Cardiac fibroblast (primary cell): ENCODE measurements at regions not wholly inside any gene's neighbourhood (a gene's known extent, or its start where the extent isn't known, plus 50 kb on each side); places are given as distances from the start of the nearest gene placed in this dataset.

Source experiments
- DNase-seq, 2 donors: peaks; one replicate each; pipeline versions ENCODE4 v3.0.0 to v3.0.0-alpha.2; 2010; ENCODE audit warnings: low read depth in 2 of 2
- H3K4me3 ChIP-seq, 2 donors: replicated peaks in 1 of 2; 1 replicate in 1 of 2; 2 replicates in 1 of 2; pipeline ENCODE4 v1.5.1; 2011; ENCODE audit warnings: low read depth in 2 of 2, low read length in 2 of 2, mild to moderate bottlenecking in 2 of 2, moderate library complexity in 1 of 2
- TF ChIP-seq, protein P1 (sequence below): IDR thresholded peaks from one replicate; pipeline ENCODE4 v1.5.1; 2011; ENCODE audit warnings: low read depth, mild to moderate bottlenecking, low read length, inconsistent platforms

DNA sequence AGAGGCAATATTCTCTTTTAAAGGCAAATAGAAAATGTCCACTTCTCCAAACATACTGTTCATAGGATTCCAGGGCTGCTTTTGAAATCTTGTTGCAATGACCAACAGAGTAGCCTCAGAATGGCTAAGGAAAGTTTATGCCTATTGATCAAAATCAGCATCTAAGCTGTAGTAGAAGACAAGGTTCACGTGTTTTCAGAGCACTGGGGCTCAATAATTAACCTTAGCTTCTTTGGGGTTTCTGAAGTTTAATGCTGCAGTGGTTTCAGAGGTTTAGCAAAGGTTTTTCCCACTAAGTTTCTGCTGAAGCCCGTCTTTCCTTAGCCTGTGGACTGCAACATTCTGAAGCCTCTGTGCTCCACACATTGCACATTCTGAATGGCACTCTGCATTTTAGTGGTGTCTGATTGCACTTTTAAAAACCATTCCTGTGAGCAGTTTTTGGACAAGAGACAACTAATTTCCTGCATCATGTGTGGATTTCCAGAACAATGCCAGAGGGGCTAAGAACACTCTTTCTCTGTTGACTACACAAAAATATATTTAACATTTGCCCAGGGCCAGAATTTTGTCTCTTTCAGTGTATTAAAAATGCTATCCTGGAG is 342.5 kb downstream of the PTEN start:
- TF ChIP-seq, protein P1, sequence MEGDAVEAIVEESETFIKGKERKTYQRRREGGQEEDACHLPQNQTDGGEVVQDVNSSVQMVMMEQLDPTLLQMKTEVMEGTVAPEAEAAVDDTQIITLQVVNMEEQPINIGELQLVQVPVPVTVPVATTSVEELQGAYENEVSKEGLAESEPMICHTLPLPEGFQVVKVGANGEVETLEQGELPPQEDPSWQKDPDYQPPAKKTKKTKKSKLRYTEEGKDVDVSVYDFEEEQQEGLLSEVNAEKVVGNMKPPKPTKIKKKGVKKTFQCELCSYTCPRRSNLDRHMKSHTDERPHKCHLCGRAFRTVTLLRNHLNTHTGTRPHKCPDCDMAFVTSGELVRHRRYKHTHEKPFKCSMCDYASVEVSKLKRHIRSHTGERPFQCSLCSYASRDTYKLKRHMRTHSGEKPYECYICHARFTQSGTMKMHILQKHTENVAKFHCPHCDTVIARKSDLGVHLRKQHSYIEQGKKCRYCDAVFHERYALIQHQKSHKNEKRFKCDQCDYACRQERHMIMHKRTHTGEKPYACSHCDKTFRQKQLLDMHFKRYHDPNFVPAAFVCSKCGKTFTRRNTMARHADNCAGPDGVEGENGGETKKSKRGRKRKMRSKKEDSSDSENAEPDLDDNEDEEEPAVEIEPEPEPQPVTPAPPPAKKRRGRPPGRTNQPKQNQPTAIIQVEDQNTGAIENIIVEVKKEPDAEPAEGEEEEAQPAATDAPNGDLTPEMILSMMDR: no peak
- peak in 1 of 2 donors; percentile 37 for DNase-seq
- no peak overlapping the region for H3K4me3 ChIP-seq

DNA sequence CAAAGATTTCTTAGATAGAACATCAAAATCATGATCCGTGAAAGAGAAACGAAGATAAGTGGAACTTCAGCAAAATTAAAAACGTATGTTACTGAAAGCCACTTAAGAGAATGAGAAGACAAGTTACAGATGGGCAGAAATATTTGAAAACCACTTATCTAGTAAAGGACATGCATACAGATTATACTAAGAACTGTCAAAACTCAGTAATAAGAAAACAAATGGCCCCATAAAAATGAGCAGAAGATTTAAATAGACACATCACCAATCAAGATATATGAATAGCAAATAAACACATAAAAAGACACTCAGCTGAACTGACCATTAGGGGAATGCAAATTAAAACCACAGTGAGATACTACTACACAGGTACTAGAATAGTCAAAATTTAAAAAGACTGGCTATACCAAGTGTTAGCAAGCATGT is 343.7 kb downstream of the PTEN start:
- TF ChIP-seq, protein P1: no peak
- no peak for DNase-seq
- H3K4me3 ChIP-seq: no peak overlapping the region

- TF ChIP-seq, protein P1: no peak
- no peak for DNase-seq
- no peak overlapping the region for H3K4me3 ChIP-seq
Observed at GRCh38 chr10:88209231-88209630, 345.8 kb downstream of the PTEN start.

- DNase-seq: peak; percentile 31 to 43
- TF ChIP-seq, protein P1: no peak
- no peak overlapping the region for H3K4me3 ChIP-seq
Observed at GRCh38 chr10:88209837-88210561, 346.6 kb downstream of the PTEN start.

DNA sequence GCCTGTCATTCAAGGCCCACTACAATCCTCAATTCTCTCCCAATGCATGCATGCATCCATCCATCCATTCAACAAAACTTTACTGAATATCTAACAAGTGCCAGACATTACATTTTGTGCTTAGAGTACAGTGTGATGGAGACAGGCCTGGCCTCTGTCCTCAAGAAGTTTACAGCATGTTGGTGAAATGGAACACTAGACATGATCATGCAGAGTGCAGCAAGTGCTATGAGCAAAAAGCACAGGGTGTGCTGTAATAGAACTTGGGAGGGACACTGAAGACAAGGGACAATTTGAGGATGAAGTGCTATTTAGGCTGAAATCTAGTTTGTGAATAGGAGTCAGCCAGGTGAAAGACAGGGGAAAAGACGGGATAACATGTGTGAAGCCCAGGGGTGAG is 347.8 kb downstream of the PTEN start:
- TF ChIP-seq, protein P1: no peak
- no peak overlapping the region for H3K4me3 ChIP-seq
- no peak for DNase-seq

DNA sequence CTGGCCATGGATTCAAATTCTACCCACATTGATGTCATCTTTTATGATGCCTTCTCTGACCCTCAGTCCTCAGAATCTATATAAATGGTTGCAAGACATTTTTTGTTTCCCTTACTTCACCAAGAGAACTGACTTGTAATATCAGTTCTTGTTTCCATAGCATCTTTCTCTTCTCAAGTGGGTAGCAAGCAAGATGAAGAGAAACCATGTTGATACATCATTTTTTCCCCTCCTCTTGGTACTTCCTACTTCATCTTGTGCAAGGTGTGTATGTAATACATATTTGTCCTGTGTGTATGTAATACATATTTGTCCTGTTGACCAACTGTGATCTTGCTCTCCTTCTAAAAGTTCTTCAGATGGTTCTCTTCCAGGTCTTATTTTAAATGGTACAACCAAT is 348.6 kb downstream of the PTEN start:
- no peak for DNase-seq
- no peak overlapping the region for H3K4me3 ChIP-seq
- TF ChIP-seq, protein P1: no peak
